OCI-LY3 (cell line): ENCODE measurements at regions not wholly inside any gene's neighbourhood (a gene's known extent, or its start where the extent isn't known, plus 50 kb on each side); places are given as distances from the start of the nearest gene placed in this dataset.
"Not testable (repeated sequence)": the region's sequence is repeated elsewhere in the genome, so short reads cannot be mapped to it uniquely, and the experiment has no call there.

Experiments
- H2AFZ ChIP-seq: fragments of 200-600, 300-600 bp; shearing (Covaris generic); 2 replicates; pipeline ENCODE4 v1.6.0; 2014; ENCODE audit warnings: antibody characterized with exemption, low read depth, low read length
- H3K27ac ChIP-seq: fragments of 200-600, 300-600 bp; sonication (generic); 2 replicates; pipeline ENCODE4 v1.5.1; 2014; ENCODE audit warnings: mild to moderate bottlenecking, low read length, moderate library complexity, mixed read lengths
- H3K27me3 ChIP-seq: fragments of 200-600, 300-600 bp; sonication (generic); 2 replicates; pipeline ENCODE4 v1.6.1; 2014; ENCODE audit warnings: low read depth, low read length, mixed read lengths
- H3K36me3 ChIP-seq: fragments of 200-600, 300-600 bp; sonication (generic); replicated peaks from 2 replicates; pipeline ENCODE3; 2014; ENCODE audit warnings: low read depth, low read length, mixed read lengths
- H3K4me1 ChIP-seq: fragments of 300-600, 200-600 bp; sonication (generic); 2 replicates; pipeline ENCODE4 v1.6.1; 2014; ENCODE audit warnings: low read length, mixed read lengths
- H3K4me2 ChIP-seq: fragments of 200-600, 300-600 bp; sonication (generic); 2 replicates; pipeline ENCODE4 v1.6.1; 2014; ENCODE audit warnings: low read length, mixed read lengths
- H3K4me3 ChIP-seq: fragments of 300-600, 200-600 bp; sonication (generic); 2 replicates; pipeline ENCODE4 v1.5.1; 2014; ENCODE audit warnings: antibody characterized with exemption, mild to moderate bottlenecking, low read length, moderate library complexity
- H3K79me2 ChIP-seq: fragments of 300-600, 200-600 bp; shearing (Covaris generic); 2 replicates; pipeline ENCODE4 v1.6.1; 2014; ENCODE audit warnings: mild to moderate bottlenecking, low read length, mixed read lengths
- H3K9ac ChIP-seq: fragments of 300-600, 200-600 bp; shearing (Covaris generic); 2 replicates; pipeline ENCODE4 v1.6.0; 2014; ENCODE audit warnings: mild to moderate bottlenecking, low read length, moderate library complexity
- H3K9me3 ChIP-seq: fragments of 200-600, 300-600 bp; shearing (Covaris generic); 2 replicates; pipeline ENCODE4 v1.6.1; 2014; ENCODE audit warnings: low read length, mixed read lengths; ENCODE audit not compliant: insufficient read depth
- H4K20me1 ChIP-seq: fragments of 200-600, 300-600 bp; sonication (generic); 2 replicates; pipeline ENCODE4 v1.6.1; 2016; ENCODE audit warnings: low read length, mixed read lengths; ENCODE audit not compliant: insufficient read depth
- CTCF ChIP-seq: fragments of 200-600, 300-600 bp; sonication (generic); IDR thresholded peaks from 2 replicates; pipeline ENCODE4 v1.5.1; 2014; ENCODE audit warnings: antibody characterized with exemption, low read length, low read depth
- EZH2phosphoT487 ChIP-seq: fragments of 200-600 bp; shearing (Covaris generic); IDR thresholded peaks from 2 replicates; pipeline ENCODE4 v1.6.1; 2018; ENCODE audit warnings: antibody characterized with exemption, mixed run types, low read depth

DNA sequence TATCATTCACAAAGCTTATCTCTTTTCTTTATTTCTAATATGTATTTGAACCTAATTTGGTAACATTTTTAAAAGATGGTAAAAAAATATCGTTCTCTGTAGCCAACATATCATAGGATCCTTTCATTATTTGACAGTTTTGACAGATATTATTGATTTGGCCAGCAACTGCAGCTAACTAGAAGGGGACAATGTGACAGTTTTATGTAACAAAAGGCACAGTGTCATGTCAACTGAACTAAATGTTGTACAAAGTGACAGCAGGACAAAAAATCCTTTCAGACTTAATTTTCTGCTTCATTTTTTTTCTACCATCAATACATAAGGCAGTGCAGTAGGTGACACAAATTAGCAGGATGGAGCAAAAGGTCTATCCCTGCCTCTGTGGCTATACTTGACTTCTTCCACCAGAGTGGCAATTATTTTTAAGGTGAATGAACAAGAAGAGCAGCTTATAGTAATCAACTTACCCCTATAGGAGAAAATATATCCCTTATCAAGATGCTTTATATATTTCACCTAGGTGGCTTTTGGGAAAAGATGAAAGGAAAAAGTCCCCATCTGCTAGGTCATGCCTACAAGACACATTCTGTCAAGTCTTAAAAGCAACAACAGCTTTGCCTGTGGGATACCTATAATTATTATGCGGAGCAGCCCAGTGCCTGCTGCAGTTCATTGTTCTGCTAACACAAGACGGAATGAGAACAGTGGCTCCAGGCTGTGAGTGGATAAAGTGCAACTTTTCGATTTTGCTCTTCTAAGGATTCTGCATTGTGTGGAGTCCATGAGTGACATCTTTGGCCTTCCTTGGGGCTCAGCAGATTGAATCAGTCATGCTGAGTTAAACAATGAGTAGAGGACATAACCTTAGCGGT is 694.9 kb downstream of the ISL1 start:
- Histone ChIP-seq H3K9me3 (no peaks in the 10 kb centered on the region), H3K36me3 (no peaks in the 10 kb centered on the region), H3K9ac (no peak overlapping the region), H4K20me1 (no peaks in the 10 kb centered on the region), H3K4me1 (no peaks in the 10 kb centered on the region), H2AFZ (no peak overlapping the region), H3K27me3 (no peaks in the 10 kb centered on the region), H3K79me2 (no peaks in the 10 kb centered on the region), H3K4me3 (no peak overlapping the region), H3K4me2 (no peak overlapping the region), H3K27ac (no peak overlapping the region)
- TF ChIP-seq EZH2phosphoT487 (no peak), CTCF (no peak)

GRCh38 chr5:52102311-52102710 is 685.4 kb upstream of the ITGA1 start:
- H3K4me1 ChIP-seq, H3K27me3 ChIP-seq, H4K20me1 ChIP-seq, H3K27ac ChIP-seq, H2AFZ ChIP-seq, H3K36me3 ChIP-seq, H3K4me3 ChIP-seq, H3K9me3 ChIP-seq, H3K9ac ChIP-seq, H3K79me2 ChIP-seq, H3K4me2 ChIP-seq: not testable (repeated sequence)

DNA sequence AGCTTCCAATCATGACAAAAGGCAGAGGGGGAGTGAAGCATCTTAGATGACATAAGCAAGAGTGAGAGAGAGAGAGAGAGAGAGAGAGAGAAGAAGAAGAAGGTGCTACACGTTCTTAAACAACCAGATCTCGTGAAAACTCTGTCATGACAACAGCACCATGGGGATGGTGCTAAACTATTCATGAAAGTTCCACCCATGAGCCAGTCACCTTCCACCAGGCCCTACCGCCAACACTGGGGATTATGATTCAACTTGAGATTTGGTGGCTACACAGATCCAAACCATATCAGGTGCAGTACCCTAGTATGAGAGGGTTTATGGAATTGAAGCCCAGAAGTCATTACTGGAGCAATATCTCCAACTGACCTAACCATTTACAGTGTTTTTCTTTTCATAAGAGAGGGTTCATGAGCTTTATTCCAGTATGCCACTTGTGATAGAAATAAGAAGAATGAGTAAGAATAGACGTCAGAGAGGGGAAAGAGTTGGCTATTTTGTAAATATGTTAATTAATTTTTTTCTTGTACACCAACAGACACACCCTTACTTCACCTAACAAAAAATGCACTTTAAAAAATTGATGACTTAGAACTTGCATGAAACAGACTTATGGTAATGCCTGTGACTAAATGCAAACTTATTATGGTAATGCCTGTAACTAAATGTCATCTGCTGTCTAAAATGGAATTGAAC is 680.4 kb upstream of the ITGA1 start:
- no peak overlapping the region for H3K27ac ChIP-seq
- no peaks in the 10 kb centered on the region for H3K36me3 ChIP-seq
- no peaks in the 10 kb centered on the region for H3K79me2 ChIP-seq
- no peaks in the 10 kb centered on the region for H3K4me1 ChIP-seq
- no peak for TF ChIP-seq CTCF
- TF ChIP-seq EZH2phosphoT487, result no peak
- H4K20me1 ChIP-seq, result no peaks in the 10 kb centered on the region
- no peak overlapping the region for H3K4me2 ChIP-seq
- no peak overlapping the region for H2AFZ ChIP-seq
- no peaks in the 10 kb centered on the region for H3K9me3 ChIP-seq
- no peaks in the 10 kb centered on the region for H3K27me3 ChIP-seq
- H3K9ac ChIP-seq, result no peak overlapping the region
- H3K4me3 ChIP-seq, result no peak overlapping the region

DNA sequence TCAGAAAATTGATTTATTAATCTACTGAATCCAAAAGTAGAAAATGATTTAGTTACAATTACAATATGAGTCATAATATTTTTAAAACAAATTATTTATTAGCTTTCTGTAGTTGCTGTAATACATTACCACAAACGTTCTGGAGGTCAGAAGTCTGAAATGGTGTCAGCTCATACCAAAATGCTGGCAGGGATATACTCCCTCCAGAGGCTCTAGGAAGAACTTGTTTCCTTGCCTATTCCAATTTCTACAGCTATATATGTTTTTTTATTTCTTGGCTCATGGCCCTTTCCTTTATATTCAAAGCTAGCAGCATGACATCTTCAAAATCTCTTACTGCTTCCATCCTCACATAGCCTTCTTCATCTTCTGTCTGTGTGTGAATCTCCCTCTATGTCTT is 667.9 kb upstream of the ITGA1 start:
- no peaks in the 10 kb centered on the region for H3K36me3 ChIP-seq
- no peak overlapping the region for H3K9ac ChIP-seq
- H3K27me3 ChIP-seq, result no peaks in the 10 kb centered on the region
- H3K4me1 ChIP-seq, result peaks cover 7% of the 10 kb centered on the region
- H3K4me2 ChIP-seq, result no peak overlapping the region
- H2AFZ ChIP-seq, result no peak overlapping the region
- no peaks in the 10 kb centered on the region for H3K9me3 ChIP-seq
- no peak overlapping the region for H3K27ac ChIP-seq
- H3K79me2 ChIP-seq, result no peaks in the 10 kb centered on the region
- no peak overlapping the region for H3K4me3 ChIP-seq
- no peaks in the 10 kb centered on the region for H4K20me1 ChIP-seq
- TF ChIP-seq CTCF (no peak), EZH2phosphoT487 (no peak)
